ENCODE measurements at regions not wholly inside any gene's neighbourhood (a gene's known extent, or its start where the extent isn't known, plus 50 kb on each side); places are given as distances from the start of the nearest gene placed in this dataset.

GRCh38 chr7:136605532-136606329, 262.7 kb upstream of the CHRM2 start:
- H3K27me3 ChIP-seq (ENCODE audit: control insufficient read depth, insufficient read depth, low read length): no peaks in the 10 kb centered on the region
- H2BK20ac ChIP-seq (ENCODE audit: low read depth, low read length): no peak overlapping the region
- H2AFZ ChIP-seq (replicated peaks; ENCODE audit: low read length, poor library complexity): no peak overlapping the region
- no peak overlapping the region for H3K27ac ChIP-seq (ENCODE audit: insufficient read depth, low read length)
- no peak overlapping the region for H2BK120ac ChIP-seq (ENCODE audit: low read depth, low read length)
- H3K79me1 ChIP-seq (ENCODE audit: low read depth in 1 of 2, low read length in 2 of 2): no peaks in the 10 kb centered on the region
- no peak for TF ChIP-seq CTCF (conservative IDR thresholded peaks at IDR 0.05; ENCODE audit: low read depth, low read length)
- no peak for TF ChIP-seq NFE2L2 (IDR thresholded peaks at IDR 0.05; ENCODE audit: low read depth, low read length)
- peak; percentile 62; the same call in 1 of the 2 replicates for TF ChIP-seq MAFK (IDR thresholded peaks at IDR 0.05; ENCODE audit: low read depth, low read length)
- H2AK5ac ChIP-seq (ENCODE audit: low read depth, low read length): no peak overlapping the region
- H3K9ac ChIP-seq (ENCODE audit: low read depth, low read length): no peak overlapping the region
- no peak overlapping the region for H2BK15ac ChIP-seq (ENCODE audit: low read depth, low read length)
- H4K91ac ChIP-seq (ENCODE audit: insufficient read depth, low read depth, low read length): no peak overlapping the region
- H2AK9ac ChIP-seq (replicated peaks; ENCODE audit: low read depth, low read length, poor library complexity): no peak overlapping the region
- H2BK5ac ChIP-seq (ENCODE audit: low read depth, low read length, poor library complexity, severe bottlenecking): no peak overlapping the region
- H3K36me3 ChIP-seq (ENCODE audit: control insufficient read depth, insufficient read depth, low read length): no peaks in the 10 kb centered on the region
- H4K5ac ChIP-seq (ENCODE audit: low read depth, low read length): no peak overlapping the region
- no TSS peak for BruUV-seq (replicated peaks)
- H3K9me3 ChIP-seq (ENCODE audit: control insufficient read depth, insufficient read depth, low read length): no peaks in the 10 kb centered on the region
- H3K4me3 ChIP-seq (ENCODE audit: insufficient read depth, low read depth, low read length): no peak overlapping the region
- H3K18ac ChIP-seq (ENCODE audit: low read depth, low read length): no peak overlapping the region
- no peak overlapping the region for H3K4ac ChIP-seq (ENCODE audit: low read depth, low read length)
- H3K23ac ChIP-seq (ENCODE audit: low read depth, low read length): no peak overlapping the region
- H3K14ac ChIP-seq (replicated peaks; ENCODE audit: low read depth, low read length): no peak overlapping the region
- intact Hi-C loops (cut with micrococcal nuclease): no loop called here
- no peaks in the 10 kb centered on the region for H3K9me1 ChIP-seq (ENCODE audit: insufficient read depth, low read length)
- in situ Hi-C loops (cut with MboI; ENCODE audit: low sequenced_read_pairs): no loop called here
- DNase-seq (no peak), ATAC-seq (ENCODE audit: low read depth) (no peak)
- H3K4me1 ChIP-seq (ENCODE audit: control insufficient read depth, insufficient read depth, low read length): no peaks in the 10 kb centered on the region
- no CpG with 5 or more reads among the region's 2 CpGs for WGBS, 2 experiments (ENCODE audit: extremely low coverage in 2 of 2, insufficient read length in 1 of 2)
- no peak overlapping the region for H3K56ac ChIP-seq (ENCODE audit: extremely low read depth, insufficient read depth, low read length)
- ChIA-PET POLR2A (ENCODE audit: unreplicated experiment) (no interaction called here), CTCF (no interaction called here)
- H4K20me1 ChIP-seq (ENCODE audit: insufficient read depth, low read length): no peaks in the 10 kb centered on the region
- no peak overlapping the region for H3K4me2 ChIP-seq (ENCODE audit: low read depth, low read length)
- no peak overlapping the region for H4K8ac ChIP-seq (ENCODE audit: low read depth in 2 of 2, low read length in 2 of 2)
- dilution Hi-C loops (cut with HindIII; ENCODE audit: low sequenced_read_pairs, unreplicated experiment): no loop called here
